Neural crest cell (in vitro differentiated cells): ENCODE measurements at regions not wholly inside any gene's neighbourhood (a gene's known extent, or its start where the extent isn't known, plus 50 kb on each side); places are given as distances from the start of the nearest gene placed in this dataset.

Experiments used
- DNase-seq: peaks from one replicate; pipeline ENCODE4 v3.0.0; 2021; ENCODE audit warnings: low read depth, mixed read lengths, low spot score
- H3K27ac Mint-ChIP-seq: one replicate; pipeline ENCODE4 v1.8.0; 2021; ENCODE audit warnings: mild to moderate bottlenecking, mixed read lengths; ENCODE audit not compliant: unreplicated experiment
- H3K27me3 Mint-ChIP-seq: 2 replicates; pipeline ENCODE4 v1.8.0; 2021; ENCODE audit warnings: low read depth, mild to moderate bottlenecking, mixed read lengths
- H3K36me3 Mint-ChIP-seq: 2 replicates; pipeline ENCODE4 v1.8.0; 2021; ENCODE audit warnings: low read depth, mild to moderate bottlenecking, mixed read lengths
- H3K4me1 Mint-ChIP-seq: 2 replicates; pipeline ENCODE4 v1.8.0; 2021; ENCODE audit warnings: mixed read lengths
- H3K4me3 Mint-ChIP-seq: one replicate; pipeline ENCODE4 v1.8.0; 2021; ENCODE audit warnings: mild to moderate bottlenecking, mixed read lengths
- H3K9me3 Mint-ChIP-seq: 2 replicates; pipeline ENCODE4 v1.8.0; 2021; ENCODE audit warnings: mixed read lengths
- CTCF ChIP-seq: fragments of 200-600 bp; sonication (generic); conservative IDR thresholded peaks from 2 replicates; pipeline ENCODE4 v1.5.0; 2021; ENCODE audit warnings: antibody characterized with exemption, mild to moderate bottlenecking

- TF ChIP-seq CTCF: no peak
- H3K27me3 Mint-ChIP-seq: peaks cover 41% of the 10 kb centered on the region
- no peaks in the 10 kb centered on the region for H3K9me3 Mint-ChIP-seq
- DNase-seq: no peak
- no peak overlapping the region for H3K4me3 Mint-ChIP-seq
- no peaks in the 10 kb centered on the region for H3K4me1 Mint-ChIP-seq
- no peak overlapping the region for H3K27ac Mint-ChIP-seq
- no peaks in the 10 kb centered on the region for H3K36me3 Mint-ChIP-seq
These were observed 111.9 kb upstream of the PRNP start for GRCh38 chr20:4574356-4574690.

- no peak for DNase-seq
- peaks cover 41% of the 10 kb centered on the region for H3K27me3 Mint-ChIP-seq
- TF ChIP-seq CTCF: no peak
- no peaks in the 10 kb centered on the region for H3K9me3 Mint-ChIP-seq
- no peaks in the 10 kb centered on the region for H3K4me1 Mint-ChIP-seq
- no peaks in the 10 kb centered on the region for H3K36me3 Mint-ChIP-seq
- H3K27ac Mint-ChIP-seq: no peak overlapping the region
- no peak overlapping the region for H3K4me3 Mint-ChIP-seq
These were observed 112.5 kb upstream of the PRNP start for GRCh38 chr20:4573564-4574355.

- H3K9me3 Mint-ChIP-seq: peaks cover under 1% of the 10 kb centered on the region
- no peak overlapping the region for H3K4me3 Mint-ChIP-seq
- no peak overlapping the region for H3K27ac Mint-ChIP-seq
- DNase-seq: no peak
- no peaks in the 10 kb centered on the region for H3K4me1 Mint-ChIP-seq
- peaks cover 24% of the 10 kb centered on the region for H3K27me3 Mint-ChIP-seq
- H3K36me3 Mint-ChIP-seq: no peaks in the 10 kb centered on the region
- no peak for TF ChIP-seq CTCF
These were observed 114.3 kb upstream of the PRNP start for GRCh38 chr20:4571759-4572531.

- TF ChIP-seq CTCF: no peak
- Mint-ChIP-seq H3K4me1 (no peaks in the 10 kb centered on the region), H3K4me3 (no peak overlapping the region), H3K27ac (no peak overlapping the region), H3K9me3 (peaks cover 8% of the 10 kb centered on the region), H3K36me3 (no peaks in the 10 kb centered on the region), H3K27me3 (peaks cover 23% of the 10 kb centered on the region)
- DNase-seq: no peak
These were observed 116.4 kb upstream of the PRNP start for GRCh38 chr20:4569865-4570264.

GRCh38 chr20:4569092-4569491, 117.2 kb upstream of the PRNP start:
- no peak overlapping the region for H3K4me3 Mint-ChIP-seq
- no peaks in the 10 kb centered on the region for H3K4me1 Mint-ChIP-seq
- TF ChIP-seq CTCF: peak; percentile 39
- H3K27me3 Mint-ChIP-seq: peaks cover 29% of the 10 kb centered on the region
- no peak for DNase-seq
- no peaks in the 10 kb centered on the region for H3K36me3 Mint-ChIP-seq
- no peak overlapping the region for H3K27ac Mint-ChIP-seq
- H3K9me3 Mint-ChIP-seq: peaks cover 8% of the 10 kb centered on the region
